H1 (cell line): ENCODE measurements at regions not wholly inside any gene's neighbourhood (a gene's known extent, or its start where the extent isn't known, plus 50 kb on each side); places are given as distances from the start of the nearest gene placed in this dataset.

Source experiments
- CREB1 ChIP-seq: IDR thresholded peaks from 2 replicates; pipeline ENCODE4 v1.6.1; 2012; ENCODE audit warnings: inconsistent platforms
- NANOG ChIP-seq: IDR thresholded peaks from 2 replicates; pipeline ENCODE4 v1.6.1; 2011; ENCODE audit warnings: low read length, low read depth, mild to moderate bottlenecking, inconsistent platforms; ENCODE audit not compliant: insufficient read depth, poor library complexity, severe bottlenecking
- RNF2 ChIP-seq: fragments of 200-900, 300-1000 bp; sonication (generic); IDR thresholded peaks from 2 replicates; pipeline ENCODE4 v1.7.1; 2016; ENCODE audit warnings: borderline replicate concordance, low read depth, mild to moderate bottlenecking, antibody characterized with exemption, low read length; ENCODE audit not compliant: poor library complexity, severe bottlenecking; ENCODE audit errors: missing control alignments
- TAF7 ChIP-seq: optimal IDR thresholded peaks from 2 replicates; pipeline ENCODE3; 2011; ENCODE audit warnings: low read depth, mild to moderate bottlenecking, inconsistent platforms, low read length, moderate library complexity, borderline replicate concordance
- TBP ChIP-seq: IDR thresholded peaks from 2 replicates; pipeline ENCODE4 v1.6.1; 2011; ENCODE audit warnings: low read depth, low read length, improper control_type of control experiment
- TCF12 ChIP-seq: IDR thresholded peaks from 2 replicates; pipeline ENCODE4 v1.6.1; 2011; ENCODE audit warnings: low read depth, mild to moderate bottlenecking, low read length
- YY1 ChIP-seq: IDR thresholded peaks from 2 replicates; pipeline ENCODE4 v1.6.1; 2011; ENCODE audit warnings: low read depth, mild to moderate bottlenecking, low read length
- TF ChIP-seq, protein P1 (sequence below): IDR thresholded peaks from 2 replicates; pipeline ENCODE4 v1.6.1; 2012; ENCODE audit warnings: inconsistent platforms

DNA sequence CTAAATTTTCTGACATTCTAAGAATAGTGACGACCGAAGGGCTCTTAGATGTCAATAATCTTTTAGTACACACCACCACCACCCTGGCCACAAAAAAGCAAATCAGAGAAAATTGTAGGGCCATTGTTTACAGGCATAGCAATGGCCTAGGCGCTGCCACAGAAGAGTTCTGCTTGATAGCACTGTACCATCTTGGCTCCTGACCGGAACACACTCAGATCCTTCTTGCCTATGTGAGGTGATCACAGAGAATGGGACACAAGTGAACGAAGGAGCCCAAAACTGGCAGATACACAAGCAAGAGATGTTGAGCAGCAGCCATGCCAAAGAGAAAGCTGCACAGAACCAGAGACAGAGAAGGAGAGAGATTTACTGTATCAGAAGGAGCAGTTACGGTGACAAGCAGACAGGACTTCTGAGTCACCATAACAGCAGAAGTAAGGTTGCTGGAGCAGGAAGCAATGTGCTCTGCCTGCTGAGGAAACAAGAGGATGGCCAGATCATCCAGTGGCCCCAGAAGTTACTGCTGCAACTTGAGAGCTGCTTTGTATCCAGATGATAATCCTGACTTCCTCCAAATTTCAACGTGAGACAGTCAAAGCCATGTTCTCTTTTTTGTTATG is 105.2 kb downstream of the SLITRK6 start (continued):
- TF ChIP-seq TAF7 (no peak), TBP (no peak), RNF2 (no peak), TCF12 (no peak), YY1 (no peak), NANOG (no peak), CREB1 (no peak)
- TF ChIP-seq, protein P1, sequence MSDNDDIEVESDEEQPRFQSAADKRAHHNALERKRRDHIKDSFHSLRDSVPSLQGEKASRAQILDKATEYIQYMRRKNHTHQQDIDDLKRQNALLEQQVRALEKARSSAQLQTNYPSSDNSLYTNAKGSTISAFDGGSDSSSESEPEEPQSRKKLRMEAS, result no peak
